Esophagus muscularis mucosa (tissue), 4 donors: ENCODE measurements at regions not wholly inside any gene's neighbourhood (a gene's known extent, or its start where the extent isn't known, plus 50 kb on each side); places are given as distances from the start of the nearest gene placed in this dataset.

Source experiments
- EP300 ChIP-seq: sonication (generic); formaldehyde crosslinking; IDR thresholded peaks from one replicate; pipeline ENCODE4 v1.6.1; 2017; ENCODE audit warnings: antibody characterized with exemption
- POLR2A ChIP-seq: fragments of 450-650 bp; IDR thresholded peaks from one replicate; pipeline ENCODE4 v1.6.1; 2017; ENCODE audit warnings: antibody characterized with exemption, moderate library complexity, mild to moderate bottlenecking, low read depth
- POLR2AphosphoS5 ChIP-seq, 2 donors: sonication (generic); formaldehyde crosslinking; IDR thresholded peaks; one replicate each; pipeline ENCODE4 v1.6.1; 2017; ENCODE audit warnings: antibody characterized with exemption in 2 of 2
- TF ChIP-seq, protein P1 (sequence below), 3 experiments: fragments of 200-600 bp in 2 of 3; fragments of 450-650 bp in 1 of 3; sonication (generic) in 2 of 3; IDR thresholded peaks; one replicate each; pipeline ENCODE4 v1.5.1; 2017 to 2019; ENCODE audit warnings: antibody characterized with exemption in 3 of 3, mild to moderate bottlenecking in 2 of 3, moderate library complexity in 1 of 3

DNA sequence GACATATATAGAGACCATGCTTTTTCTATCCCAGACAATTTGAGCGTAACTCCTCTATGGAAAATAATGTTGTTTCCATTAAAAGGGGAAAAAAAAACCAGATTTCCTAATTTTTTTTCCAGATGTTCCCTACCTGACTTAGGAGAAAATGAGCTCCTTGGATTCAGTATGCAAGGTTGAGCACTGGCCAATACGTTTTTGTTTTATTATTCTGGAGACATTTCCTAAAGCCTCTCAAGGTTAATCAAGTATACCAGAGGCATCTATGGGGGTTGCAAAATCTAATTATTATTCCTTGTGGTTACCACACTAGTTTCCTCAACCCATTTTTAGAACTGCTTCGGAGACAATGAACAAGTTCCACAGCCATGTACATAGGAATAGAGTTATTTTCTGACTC, 291.3 kb downstream of the SLC16A7 start:
- no peak for TF ChIP-seq POLR2AphosphoS5 (IDR thresholded peaks at IDR 0.05)
- TF ChIP-seq, protein P1, sequence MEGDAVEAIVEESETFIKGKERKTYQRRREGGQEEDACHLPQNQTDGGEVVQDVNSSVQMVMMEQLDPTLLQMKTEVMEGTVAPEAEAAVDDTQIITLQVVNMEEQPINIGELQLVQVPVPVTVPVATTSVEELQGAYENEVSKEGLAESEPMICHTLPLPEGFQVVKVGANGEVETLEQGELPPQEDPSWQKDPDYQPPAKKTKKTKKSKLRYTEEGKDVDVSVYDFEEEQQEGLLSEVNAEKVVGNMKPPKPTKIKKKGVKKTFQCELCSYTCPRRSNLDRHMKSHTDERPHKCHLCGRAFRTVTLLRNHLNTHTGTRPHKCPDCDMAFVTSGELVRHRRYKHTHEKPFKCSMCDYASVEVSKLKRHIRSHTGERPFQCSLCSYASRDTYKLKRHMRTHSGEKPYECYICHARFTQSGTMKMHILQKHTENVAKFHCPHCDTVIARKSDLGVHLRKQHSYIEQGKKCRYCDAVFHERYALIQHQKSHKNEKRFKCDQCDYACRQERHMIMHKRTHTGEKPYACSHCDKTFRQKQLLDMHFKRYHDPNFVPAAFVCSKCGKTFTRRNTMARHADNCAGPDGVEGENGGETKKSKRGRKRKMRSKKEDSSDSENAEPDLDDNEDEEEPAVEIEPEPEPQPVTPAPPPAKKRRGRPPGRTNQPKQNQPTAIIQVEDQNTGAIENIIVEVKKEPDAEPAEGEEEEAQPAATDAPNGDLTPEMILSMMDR (IDR thresholded peaks at IDR 0.05): no peak
- TF ChIP-seq EP300: no peak
- TF ChIP-seq POLR2A: no peak
